ENCODE measurements at regions not wholly inside any gene's neighbourhood (a gene's known extent, or its start where the extent isn't known, plus 50 kb on each side); places are given as distances from the start of the nearest gene placed in this dataset.

- TF ChIP-seq CTCF (IDR thresholded peaks at IDR 0.05) (no peak), ZFX (IDR thresholded peaks at IDR 0.05; ENCODE audit: borderline replicate concordance) (no peak)
- H3K27ac ChIP-seq, result no peak overlapping the region
These were observed 2284.3 kb upstream of the PCDH20 start for GRCh38 chr13:63699948-63700347.

GRCh38 chr13:63696055-63696454 is 2280.4 kb upstream of the PCDH20 start:
- TF ChIP-seq ZFX (IDR thresholded peaks at IDR 0.05; ENCODE audit: borderline replicate concordance), result no peak
- H3K27ac ChIP-seq, result no peak overlapping the region

- no peak overlapping the region for H3K27ac ChIP-seq
- no peak for TF ChIP-seq CTCF (IDR thresholded peaks at IDR 0.05)
- TF ChIP-seq ZFX (IDR thresholded peaks at IDR 0.05; ENCODE audit: borderline replicate concordance), result no peak
These were observed 2278.0 kb upstream of the PCDH20 start for GRCh38 chr13:63693696-63694095.

- no peak overlapping the region for H3K27ac ChIP-seq
- no peak for TF ChIP-seq ZFX (IDR thresholded peaks at IDR 0.05; ENCODE audit: borderline replicate concordance)
- no peak for TF ChIP-seq CTCF (IDR thresholded peaks at IDR 0.05)
These were observed 2275.8 kb upstream of the PCDH20 start for GRCh38 chr13:63691474-63691873.

- TF ChIP-seq ZFX (IDR thresholded peaks at IDR 0.05; ENCODE audit: borderline replicate concordance), result no peak
- no peak for TF ChIP-seq CTCF (IDR thresholded peaks at IDR 0.05)
- H3K27ac ChIP-seq, result no peak overlapping the region
These were observed 2275.0 kb upstream of the PCDH20 start for GRCh38 chr13:63690672-63691071.

GRCh38 chr13:63684822-63685221 is 2269.2 kb upstream of the PCDH20 start:
- H3K27ac ChIP-seq, result no peak overlapping the region
- TF ChIP-seq CTCF (IDR thresholded peaks at IDR 0.05) (no peak), ZFX (IDR thresholded peaks at IDR 0.05; ENCODE audit: borderline replicate concordance) (no peak)

GRCh38 chr13:63680704-63681103 is 2265.1 kb upstream of the PCDH20 start:
- H3K27ac ChIP-seq, result no peak overlapping the region
- no peak for TF ChIP-seq ZFX (IDR thresholded peaks at IDR 0.05; ENCODE audit: borderline replicate concordance)
- TF ChIP-seq CTCF (IDR thresholded peaks at IDR 0.05), result no peak

- TF ChIP-seq ZFX (IDR thresholded peaks at IDR 0.05; ENCODE audit: borderline replicate concordance) (no peak), CTCF (IDR thresholded peaks at IDR 0.05) (no peak)
- no peak overlapping the region for H3K27ac ChIP-seq
These were observed 2255.6 kb upstream of the PCDH20 start for GRCh38 chr13:63671296-63671695.

Measured in 22Rv1 (cell line).